H9 (cell line): ENCODE measurements at regions not wholly inside any gene's neighbourhood (a gene's known extent, or its start where the extent isn't known, plus 50 kb on each side); places are given as distances from the start of the nearest gene placed in this dataset.

Experiments used
- DNase-seq: peaks from one replicate; pipeline ENCODE4 v3.0.0-alpha.2; 2017
- H2AFZ ChIP-seq: one replicate; pipeline ENCODE4 v1.6.1; 2013; ENCODE audit warnings: mild to moderate bottlenecking, low read length, control low read depth, moderate library complexity
- H2AK5ac ChIP-seq: 2 replicates; pipeline ENCODE4 v1.6.1; 2013; ENCODE audit warnings: low read length, control low read depth, mixed read lengths; ENCODE audit not compliant: insufficient read length
- H2BK120ac ChIP-seq: one replicate; pipeline ENCODE4 v1.6.1; 2013; ENCODE audit warnings: low read depth, mild to moderate bottlenecking, low read length, control low read depth, inconsistent platforms; ENCODE audit not compliant: poor library complexity, severe bottlenecking
- H2BK12ac ChIP-seq: 2 replicates; pipeline ENCODE4 v1.6.1; 2013; ENCODE audit warnings: low read length, control low read depth, mixed read lengths, low read depth; ENCODE audit not compliant: insufficient read length
- H2BK15ac ChIP-seq: 2 replicates; pipeline ENCODE4 v1.6.1; 2013; ENCODE audit warnings: low read depth, low read length, control low read depth
- H2BK20ac ChIP-seq: one replicate; pipeline ENCODE4 v1.6.1; 2013; ENCODE audit warnings: low read depth, mild to moderate bottlenecking, low read length, control low read depth, inconsistent platforms; ENCODE audit not compliant: poor library complexity, severe bottlenecking
- H2BK5ac ChIP-seq: 2 replicates; pipeline ENCODE4 v1.6.1; 2013; ENCODE audit warnings: low read length, control low read depth, mixed read lengths; ENCODE audit not compliant: insufficient read length
- H3K14ac ChIP-seq: 2 replicates; pipeline ENCODE4 v1.6.1; 2013; ENCODE audit warnings: low read length, control low read depth; ENCODE audit not compliant: insufficient read depth
- H3K18ac ChIP-seq: 2 replicates; pipeline ENCODE4 v1.6.1; 2013; ENCODE audit warnings: low read depth, mild to moderate bottlenecking, mixed read lengths, low read length, control low read depth; ENCODE audit not compliant: insufficient read length
- H3K23ac ChIP-seq: 2 replicates; pipeline ENCODE4 v1.6.1; 2013; ENCODE audit warnings: low read length, control low read depth, mixed read lengths, low read depth; ENCODE audit not compliant: insufficient read length
- H3K23me2 ChIP-seq: 2 replicates; pipeline ENCODE4 v1.6.1; 2013; ENCODE audit warnings: low read depth, mild to moderate bottlenecking, mixed read lengths, low read length, control low read depth; ENCODE audit not compliant: insufficient read length, poor library complexity, severe bottlenecking
- H3K27ac ChIP-seq: 2 replicates; pipeline ENCODE4 v1.5.1; 2013; ENCODE audit warnings: low read length, control low read depth, mixed read lengths, low read depth; ENCODE audit not compliant: insufficient read length
- H3K27me3 ChIP-seq: 2 replicates; pipeline ENCODE4 v1.6.1; 2013; ENCODE audit warnings: low read length, control low read depth, inconsistent platforms; ENCODE audit not compliant: insufficient read depth
- H3K4ac ChIP-seq: 2 replicates; pipeline ENCODE4 v1.6.1; 2013; ENCODE audit warnings: low read depth, mild to moderate bottlenecking, control low read depth, inconsistent platforms, low read length, moderate library complexity
- H3K4me1 ChIP-seq: 2 replicates; pipeline ENCODE4 v1.6.1; 2013; ENCODE audit warnings: low read length, control low read depth, inconsistent platforms; ENCODE audit not compliant: insufficient read depth
- H3K4me2 ChIP-seq: 2 replicates; pipeline ENCODE4 v1.6.1; 2013; ENCODE audit warnings: low read length, control low read depth, mixed read lengths; ENCODE audit not compliant: insufficient read length, insufficient read depth
- H3K56ac ChIP-seq: 2 replicates; pipeline ENCODE4 v1.6.1; 2013; ENCODE audit warnings: low read depth, mild to moderate bottlenecking, mixed read lengths, low read length, control low read depth; ENCODE audit not compliant: insufficient read length
- H3K79me1 ChIP-seq: 2 replicates; pipeline ENCODE4 v1.6.1; 2013; ENCODE audit warnings: low read depth, mild to moderate bottlenecking, moderate library complexity, low read length, control low read depth, inconsistent platforms; ENCODE audit not compliant: insufficient read depth, poor library complexity, severe bottlenecking
- H3K79me2 ChIP-seq: 2 replicates; pipeline ENCODE4 v1.6.1; 2013; ENCODE audit warnings: low read length, control low read depth, inconsistent platforms; ENCODE audit not compliant: insufficient read depth
- H3K9ac ChIP-seq: 2 replicates; pipeline ENCODE4 v1.6.1; 2013; ENCODE audit warnings: low read length, control low read depth, mixed read lengths; ENCODE audit not compliant: insufficient read length; ENCODE audit errors: extremely low read depth
- H3K9me3 ChIP-seq: one replicate; pipeline ENCODE4 v1.6.1; 2013; ENCODE audit warnings: low read depth, low read length, inconsistent platforms; ENCODE audit not compliant: control insufficient read depth
- H3T11ph ChIP-seq: one replicate; pipeline ENCODE4 v1.6.1; 2013; ENCODE audit warnings: mild to moderate bottlenecking, low read length, control low read depth, inconsistent platforms
- H4K20me1 ChIP-seq: one replicate; pipeline ENCODE4 v1.6.1; 2013; ENCODE audit not compliant: control insufficient read depth, insufficient read length, insufficient read depth
- H4K5ac ChIP-seq: 2 replicates; pipeline ENCODE4 v1.6.1; 2013; ENCODE audit warnings: low read depth, mild to moderate bottlenecking, mixed read lengths, low read length, control low read depth; ENCODE audit not compliant: insufficient read length
- H4K8ac ChIP-seq: replicated peaks from 2 replicates; pipeline ENCODE4 v1.6.1; 2013; ENCODE audit warnings: low read length, control low read depth, mixed read lengths, low read depth; ENCODE audit not compliant: insufficient read length
- H4K91ac ChIP-seq: 2 replicates; pipeline ENCODE4 v1.6.1; 2013; ENCODE audit warnings: low read depth, mild to moderate bottlenecking, moderate library complexity, mixed read lengths, low read length, control low read depth; ENCODE audit not compliant: insufficient read length
- H3K27ac Mint-ChIP-seq, 3 experiments: 2 replicates in 2 of 3; 3 replicates in 1 of 3; pipeline ENCODE4 v1.8.0; 2020 to 2021; ENCODE audit warnings: mixed read lengths in 3 of 3, mild to moderate bottlenecking in 1 of 3, moderate library complexity in 1 of 3
- H3K27me3 Mint-ChIP-seq: 2 replicates; pipeline ENCODE4 v1.8.0; 2021; ENCODE audit warnings: low read depth, mild to moderate bottlenecking, moderate library complexity, mixed read lengths
- H3K36me3 Mint-ChIP-seq, 3 experiments: 2 replicates in 2 of 3; 3 replicates in 1 of 3; pipeline ENCODE4 v1.8.0; 2020 to 2021; ENCODE audit warnings: low read depth in 3 of 3, mixed read lengths in 3 of 3; ENCODE audit not compliant: insufficient read depth in 1 of 3
- H3K4me1 Mint-ChIP-seq, 2 experiments: 2 replicates each; pipeline ENCODE4 v1.8.0; 2020; ENCODE audit warnings: mixed read lengths in 2 of 2
- H3K4me3 Mint-ChIP-seq, 2 experiments: 2 replicates in 1 of 2; 3 replicates in 1 of 2; pipeline ENCODE4 v1.8.0; 2020 to 2021; ENCODE audit warnings: mild to moderate bottlenecking in 2 of 2, mixed read lengths in 2 of 2, moderate library complexity in 1 of 2
- H3K9me3 Mint-ChIP-seq, 2 experiments: 2 replicates in 1 of 2; 3 replicates in 1 of 2; pipeline ENCODE4 v1.8.0; 2020; ENCODE audit warnings: mild to moderate bottlenecking in 2 of 2, mixed read lengths in 2 of 2, moderate library complexity in 1 of 2
- WGBS: extraction: QIAGEN DNeasy Blood & Tissue Kit; methylation state at CpG from one replicate; pipeline ENCODE4 v1.1.7; 2013; ENCODE audit warnings: missing lambda C conversion rate, low lambda C conversion rate, mixed read lengths; ENCODE audit not compliant: insufficient read length; ENCODE audit errors: extremely low coverage; 5-methylcytosine and 5-hydroxymethylcytosine counted together
- TF ChIP-seq, protein P1 (sequence below): fragments of 200-600 bp; sonication (generic); conservative IDR thresholded peaks from 3 replicates; pipeline ENCODE4 v1.8.0; 2021; ENCODE audit warnings: antibody characterized with exemption, mild to moderate bottlenecking

DNA sequence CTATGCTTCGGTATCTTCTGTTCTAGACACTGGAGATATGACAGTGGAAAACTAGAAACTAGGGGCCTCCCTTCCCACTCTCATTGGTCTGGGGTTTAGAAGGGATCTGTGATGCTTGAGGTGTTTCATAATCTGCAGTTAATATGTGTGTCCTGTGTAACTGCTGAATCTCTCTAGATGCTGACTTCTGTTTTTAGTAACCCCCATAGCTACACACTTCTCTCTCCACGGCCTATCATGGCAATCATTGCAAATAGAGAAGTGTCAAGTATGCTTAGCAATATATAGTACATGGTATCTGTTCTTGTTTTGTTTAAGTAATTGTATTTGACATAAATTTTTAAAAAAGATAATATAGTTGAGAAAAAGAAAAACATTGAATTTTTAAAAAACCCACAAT lies 394.6 kb upstream of the MMS22L start:
- Histone ChIP-seq H2BK20ac (no peak overlapping the region), H4K20me1 (no peaks in the 10 kb centered on the region), H3K23me2 (no peaks in the 10 kb centered on the region), H4K8ac (no peak overlapping the region), H2BK15ac (no peak overlapping the region), H3K56ac (no peak overlapping the region), H3K9me3 (no peaks in the 10 kb centered on the region), H2AFZ (no peak overlapping the region), H3K14ac (no peak overlapping the region), H3K4me1 (no peaks in the 10 kb centered on the region), H3K27ac (no peak overlapping the region), H3K27me3 (no peaks in the 10 kb centered on the region), H2BK120ac (no peak overlapping the region), H4K5ac (no peak overlapping the region), H3K79me2 (no peaks in the 10 kb centered on the region), H3K79me1 (no peaks in the 10 kb centered on the region), H3T11ph (no peak overlapping the region), H2BK12ac (no peak overlapping the region), H3K23ac (no peak overlapping the region), H2AK5ac (no peak overlapping the region), H3K9ac (no peak overlapping the region), H4K91ac (no peak overlapping the region), H2BK5ac (no peak overlapping the region), H3K18ac (no peak overlapping the region), H3K4ac (no peak overlapping the region), H3K4me2 (no peak overlapping the region)
- H3K36me3 Mint-ChIP-seq: no peaks in the 10 kb centered on the region
- DNase-seq: no peak
- no CpG with 5 or more reads among the region's 2 CpGs for WGBS
- no peaks in the 10 kb centered on the region for H3K27me3 Mint-ChIP-seq
- H3K27ac Mint-ChIP-seq: no peak overlapping the region
- no peaks in the 10 kb centered on the region for H3K9me3 Mint-ChIP-seq
- no peak overlapping the region for H3K4me3 Mint-ChIP-seq
- TF ChIP-seq, protein P1, sequence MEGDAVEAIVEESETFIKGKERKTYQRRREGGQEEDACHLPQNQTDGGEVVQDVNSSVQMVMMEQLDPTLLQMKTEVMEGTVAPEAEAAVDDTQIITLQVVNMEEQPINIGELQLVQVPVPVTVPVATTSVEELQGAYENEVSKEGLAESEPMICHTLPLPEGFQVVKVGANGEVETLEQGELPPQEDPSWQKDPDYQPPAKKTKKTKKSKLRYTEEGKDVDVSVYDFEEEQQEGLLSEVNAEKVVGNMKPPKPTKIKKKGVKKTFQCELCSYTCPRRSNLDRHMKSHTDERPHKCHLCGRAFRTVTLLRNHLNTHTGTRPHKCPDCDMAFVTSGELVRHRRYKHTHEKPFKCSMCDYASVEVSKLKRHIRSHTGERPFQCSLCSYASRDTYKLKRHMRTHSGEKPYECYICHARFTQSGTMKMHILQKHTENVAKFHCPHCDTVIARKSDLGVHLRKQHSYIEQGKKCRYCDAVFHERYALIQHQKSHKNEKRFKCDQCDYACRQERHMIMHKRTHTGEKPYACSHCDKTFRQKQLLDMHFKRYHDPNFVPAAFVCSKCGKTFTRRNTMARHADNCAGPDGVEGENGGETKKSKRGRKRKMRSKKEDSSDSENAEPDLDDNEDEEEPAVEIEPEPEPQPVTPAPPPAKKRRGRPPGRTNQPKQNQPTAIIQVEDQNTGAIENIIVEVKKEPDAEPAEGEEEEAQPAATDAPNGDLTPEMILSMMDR: no peak
- peaks cover 5 to 6% of the 10 kb centered on the region in 2 experiments; a peak in 3 of 4 replicates for H3K4me1 Mint-ChIP-seq
